PC-3 (cell line): ENCODE measurements at regions not wholly inside any gene's neighbourhood (a gene's known extent, or its start where the extent isn't known, plus 50 kb on each side); places are given as distances from the start of the nearest gene placed in this dataset.

Experiments used
- ATAC-seq: fragments of 200-7000 bp; cut with Tn5 transposase; 2 replicates; pipeline ENCODE4 v1.9.1; 2020; ENCODE audit warnings: mild to moderate bottlenecking, moderate library complexity
- BruUV-seq: library from RNA; stranded (reverse); fragments of 400-500 nt; replicated peaks from 2 replicates; lab custom pipeline; 2021; lab: Mats Ljungman, UMichigan
- CTCF ChIA-PET: fragments of 300-600 bp; sonication (Branson Sonifier 250); formaldehyde crosslinking; loops from one replicate; lab custom pipeline; 2022; ENCODE audit warnings: antibody characterized with exemption; lab: Charles Lee
- POLR2A ChIA-PET: fragments of 300-600 bp; sonication (Branson Sonifier 250); formaldehyde crosslinking; loops from one replicate; lab custom pipeline; 2022; ENCODE audit warnings: antibody characterized with exemption; ENCODE audit not compliant: unreplicated experiment; lab: Charles Lee
- DNase-seq: peaks from one replicate; pipeline ENCODE4 v3.0.0-alpha.2; 2015
- H2AFZ ChIP-seq: fragments of 300-600 bp; sonication (generic); 2 replicates; pipeline ENCODE4 v1.6.0; 2016; ENCODE audit warnings: antibody characterized with exemption, low read length
- H3F3A ChIP-seq: fragments of 300-600 bp; sonication (generic); one replicate; pipeline ENCODE4 v1.6.0; 2017; ENCODE audit warnings: antibody characterized with exemption, low read length, control low read depth, mild to moderate bottlenecking; ENCODE audit not compliant: unreplicated experiment
- H3K27ac ChIP-seq: fragments of 300-600 bp; sonication (generic); 2 replicates; pipeline ENCODE4 v1.5.1; 2016; ENCODE audit warnings: mild to moderate bottlenecking, low read length
- H3K27me3 ChIP-seq: fragments of 300-600 bp; sonication (generic); 2 replicates; pipeline ENCODE4 v1.6.1; 2016; ENCODE audit warnings: low read length, mixed read lengths
- H3K36me3 ChIP-seq: fragments of 300-600 bp; sonication (generic); 2 replicates; pipeline ENCODE4 v1.6.1; 2016; ENCODE audit warnings: low read depth, mixed run types, low read length, mixed read lengths
- H3K4me1 ChIP-seq: fragments of 300-600 bp; sonication (generic); 2 replicates; pipeline ENCODE4 v1.5.1; 2016; ENCODE audit warnings: low read length; ENCODE audit not compliant: insufficient read depth
- H3K4me2 ChIP-seq: fragments of 300-600 bp; sonication (generic); 2 replicates; pipeline ENCODE4 v1.6.0; 2016; ENCODE audit warnings: low read length
- H3K4me3 ChIP-seq: fragments of 300-600 bp; sonication (generic); 2 replicates; pipeline ENCODE4 v1.5.1; 2016; ENCODE audit warnings: mild to moderate bottlenecking, low read length, mixed read lengths
- H3K79me2 ChIP-seq: fragments of 300-600 bp; sonication (generic); 2 replicates; pipeline ENCODE4 v1.6.1; 2017; ENCODE audit warnings: low read length, mixed read lengths
- H3K9ac ChIP-seq: fragments of 300-600 bp; sonication (generic); 2 replicates; pipeline ENCODE4 v1.6.0; 2016; ENCODE audit warnings: mild to moderate bottlenecking, low read length
- H3K9me2 ChIP-seq: fragments of 300-600 bp; sonication (generic); replicated peaks from 2 replicates; pipeline ENCODE4 v1.6.1; 2016; ENCODE audit warnings: mixed run types, low read length, mixed read lengths
- H3K9me3 ChIP-seq: fragments of 300-600 bp; sonication (generic); 2 replicates; pipeline ENCODE4 v1.6.1; 2016; ENCODE audit warnings: low read length, mixed read lengths
- H4K20me1 ChIP-seq: fragments of 300-600 bp; sonication (generic); 2 replicates; pipeline ENCODE4 v1.6.1; 2016; ENCODE audit warnings: low read length, mixed read lengths
- EZH2 ChIP-seq: fragments of 300-600 bp; sonication (generic); IDR thresholded peaks from one replicate; pipeline ENCODE4 v1.6.1; 2017; ENCODE audit warnings: antibody characterized with exemption, mild to moderate bottlenecking, low read length; ENCODE audit not compliant: unreplicated experiment
- EZH2phosphoT487 ChIP-seq: fragments of 300-600 bp; sonication (generic); IDR thresholded peaks from 2 replicates; pipeline ENCODE4 v1.6.1; 2018; ENCODE audit warnings: mild to moderate bottlenecking, antibody characterized with exemption, low read length, borderline replicate concordance
- intact Hi-C: fragments of 100-400 bp; cut with micrococcal nuclease; formaldehyde crosslinking; loops from 2 replicates; pipeline ENCODE4 v1.9.0; 2023
- TF ChIP-seq, protein P1 (sequence below): fragments of 300-600 bp; sonication (generic); conservative IDR thresholded peaks from 2 replicates; pipeline ENCODE4 v1.5.1; 2017; ENCODE audit warnings: antibody characterized with exemption, low read depth, mild to moderate bottlenecking, low read length

DNA sequence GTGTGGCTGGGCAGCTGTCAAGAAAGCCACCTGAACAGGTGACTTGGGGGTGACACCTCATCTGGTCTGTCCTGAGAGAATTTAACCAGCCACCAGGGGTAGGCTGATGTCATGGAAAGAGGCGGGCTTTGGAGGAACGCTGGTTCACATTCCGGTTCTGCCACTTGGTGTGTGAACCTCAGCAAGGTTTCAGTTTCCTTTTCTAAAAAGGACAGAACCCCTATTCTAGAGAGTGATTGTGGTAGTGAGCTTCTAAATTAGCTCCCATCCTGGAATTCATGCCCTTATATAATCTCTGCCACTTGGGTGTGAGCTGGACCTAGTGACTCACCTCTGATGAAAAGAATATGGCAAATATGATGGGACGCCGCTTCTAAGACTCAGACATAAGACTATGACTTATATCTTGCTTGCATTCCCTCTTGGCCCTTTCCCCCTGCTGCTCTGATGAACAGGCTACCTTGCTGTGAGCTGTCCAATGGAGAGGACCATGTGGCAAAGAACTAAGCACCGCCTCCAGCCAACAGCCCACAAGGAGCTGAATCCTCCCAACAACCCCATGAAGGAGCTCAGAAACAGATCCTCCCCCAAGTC is 332.1 kb downstream of the RRAGC start:
- peak; percentile 38 for DNase-seq
- no peaks in the 10 kb centered on the region for H3F3A ChIP-seq
- no peaks in the 10 kb centered on the region for H3K9me3 ChIP-seq
- no peak for ATAC-seq
- no peaks in the 10 kb centered on the region for H3K79me2 ChIP-seq
- CTCF ChIA-PET = no interaction called here
- TF ChIP-seq EZH2phosphoT487 = no peak
- TF ChIP-seq, protein P1, sequence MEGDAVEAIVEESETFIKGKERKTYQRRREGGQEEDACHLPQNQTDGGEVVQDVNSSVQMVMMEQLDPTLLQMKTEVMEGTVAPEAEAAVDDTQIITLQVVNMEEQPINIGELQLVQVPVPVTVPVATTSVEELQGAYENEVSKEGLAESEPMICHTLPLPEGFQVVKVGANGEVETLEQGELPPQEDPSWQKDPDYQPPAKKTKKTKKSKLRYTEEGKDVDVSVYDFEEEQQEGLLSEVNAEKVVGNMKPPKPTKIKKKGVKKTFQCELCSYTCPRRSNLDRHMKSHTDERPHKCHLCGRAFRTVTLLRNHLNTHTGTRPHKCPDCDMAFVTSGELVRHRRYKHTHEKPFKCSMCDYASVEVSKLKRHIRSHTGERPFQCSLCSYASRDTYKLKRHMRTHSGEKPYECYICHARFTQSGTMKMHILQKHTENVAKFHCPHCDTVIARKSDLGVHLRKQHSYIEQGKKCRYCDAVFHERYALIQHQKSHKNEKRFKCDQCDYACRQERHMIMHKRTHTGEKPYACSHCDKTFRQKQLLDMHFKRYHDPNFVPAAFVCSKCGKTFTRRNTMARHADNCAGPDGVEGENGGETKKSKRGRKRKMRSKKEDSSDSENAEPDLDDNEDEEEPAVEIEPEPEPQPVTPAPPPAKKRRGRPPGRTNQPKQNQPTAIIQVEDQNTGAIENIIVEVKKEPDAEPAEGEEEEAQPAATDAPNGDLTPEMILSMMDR = no peak
- TF ChIP-seq EZH2 = no peak
- H3K9me2 ChIP-seq = no peaks in the 10 kb centered on the region
- intact Hi-C loops = no loop called here
- BruUV-seq = no TSS peak
- H4K20me1 ChIP-seq = no peaks in the 10 kb centered on the region
- no peaks in the 10 kb centered on the region for H3K36me3 ChIP-seq
- H3K4me3 ChIP-seq = 0 out of 2 replicates have a peak overlapping the region, but pooled peaks have one; percentile 17
- no peaks in the 10 kb centered on the region for H3K4me1 ChIP-seq
- POLR2A ChIA-PET = interaction anchor here (0.7 kb wide), 1 partner anchor 457 kb away, joined by 3 read pairs; no protein-coding TSS in a partner anchor
- peaks cover 56% of the 10 kb centered on the region for H3K27me3 ChIP-seq
- H3K9ac ChIP-seq = no peak overlapping the region
- no peak overlapping the region for H3K27ac ChIP-seq
- H2AFZ ChIP-seq = no peak overlapping the region
- H3K4me2 ChIP-seq = peak overlapping the region; percentile 17; the same call in 1 of the 2 replicates

DNA sequence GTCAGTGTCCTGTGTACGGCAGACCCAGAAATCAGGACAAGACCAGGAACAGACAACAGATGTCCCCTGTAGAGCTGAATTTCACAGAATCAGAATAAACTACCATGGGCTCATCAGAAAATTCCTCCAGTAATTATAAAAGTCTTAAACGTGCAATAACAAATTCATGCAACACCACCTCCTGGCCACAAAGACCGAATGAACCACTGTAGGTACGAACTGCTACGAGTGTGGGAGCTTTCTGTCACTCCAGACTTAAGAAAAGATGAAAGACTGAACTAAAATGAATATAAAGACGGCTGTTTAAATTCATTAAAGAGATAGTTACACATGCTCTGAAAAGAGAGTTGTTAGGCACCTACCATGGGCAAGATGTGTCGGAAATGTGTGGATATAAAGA is 333.5 kb downstream of the RRAGC start:
- no peaks in the 10 kb centered on the region for H3K4me1 ChIP-seq
- no peaks in the 10 kb centered on the region for H3K9me3 ChIP-seq
- H4K20me1 ChIP-seq = no peaks in the 10 kb centered on the region
- H3K9ac ChIP-seq = no peak overlapping the region
- no peaks in the 10 kb centered on the region for H3K9me2 ChIP-seq
- H3K4me2 ChIP-seq = no peak overlapping the region
- peaks cover 66% of the 10 kb centered on the region for H3K27me3 ChIP-seq
- H3K4me3 ChIP-seq = no peak overlapping the region
- ATAC-seq = no peak
- no peak overlapping the region for H3K27ac ChIP-seq
- POLR2A ChIA-PET = no interaction called here
- CTCF ChIA-PET = no interaction called here
- no TSS peak for BruUV-seq
- H2AFZ ChIP-seq = no peak overlapping the region
- H3K79me2 ChIP-seq = no peaks in the 10 kb centered on the region
- no peaks in the 10 kb centered on the region for H3K36me3 ChIP-seq
- no peaks in the 10 kb centered on the region for H3F3A ChIP-seq
- DNase-seq = no peak
- TF ChIP-seq, protein P1 = no peak
- TF ChIP-seq EZH2 (no peak), EZH2phosphoT487 (no peak)
- intact Hi-C loops = no loop called here

DNA sequence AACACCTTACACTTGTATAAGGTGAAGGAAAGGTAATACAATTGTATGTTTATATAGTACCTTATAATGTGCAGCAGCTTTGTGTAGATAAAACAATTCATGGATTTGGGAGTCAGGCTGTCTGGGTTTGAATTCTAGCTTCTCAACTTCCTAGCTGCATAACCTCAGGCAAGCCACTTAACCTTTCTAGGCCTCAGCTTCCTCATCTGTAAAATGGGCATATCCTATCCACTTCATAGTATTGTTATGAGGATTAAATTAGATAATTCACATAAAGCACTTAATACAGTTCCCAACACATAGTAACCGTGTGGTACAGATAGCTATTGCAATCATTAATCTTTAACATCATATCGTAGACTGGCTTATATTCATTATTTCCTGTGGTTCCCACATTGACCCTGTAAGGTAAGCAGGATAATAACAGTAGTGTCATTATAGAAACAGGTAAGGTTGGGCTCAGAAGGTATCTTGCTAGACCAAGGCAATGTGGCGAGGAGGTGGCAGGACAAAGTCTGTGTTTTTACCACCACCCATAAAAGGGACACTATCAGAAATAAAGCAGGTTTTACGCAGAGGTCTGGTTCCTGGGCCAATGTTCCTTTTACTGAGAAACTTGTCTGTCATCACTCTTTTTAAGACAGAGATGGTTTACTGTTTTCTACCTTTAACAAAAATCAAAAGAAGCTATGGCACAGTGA is 334.1 kb downstream of the RRAGC start:
- no peaks in the 10 kb centered on the region for H3K36me3 ChIP-seq
- no peak overlapping the region for H3K4me3 ChIP-seq
- H3K4me2 ChIP-seq = no peak overlapping the region
- H3K27ac ChIP-seq = no peak overlapping the region
- no peaks in the 10 kb centered on the region for H3K79me2 ChIP-seq
- ATAC-seq (no peak), DNase-seq (no peak)
- H3K9me3 ChIP-seq = no peaks in the 10 kb centered on the region
- no peaks in the 10 kb centered on the region for H3K9me2 ChIP-seq
- BruUV-seq = no TSS peak
- peaks cover 67% of the 10 kb centered on the region for H3K27me3 ChIP-seq
- H3K4me1 ChIP-seq = no peaks in the 10 kb centered on the region
- H2AFZ ChIP-seq = no peak overlapping the region
- no peaks in the 10 kb centered on the region for H4K20me1 ChIP-seq
- intact Hi-C loops = no loop called here
- no peak overlapping the region for H3K9ac ChIP-seq
- ChIA-PET CTCF (no interaction called here), POLR2A (no interaction called here)
- TF ChIP-seq, protein P1 = no peak
- TF ChIP-seq EZH2 = no peak
- no peak for TF ChIP-seq EZH2phosphoT487
- H3F3A ChIP-seq = no peaks in the 10 kb centered on the region
